Nephron progenitor cell (in vitro differentiated cells): ENCODE measurements at regions not wholly inside any gene's neighbourhood (a gene's known extent, or its start where the extent isn't known, plus 50 kb on each side); places are given as distances from the start of the nearest gene placed in this dataset.

Experiments
- DNase-seq: peaks from one replicate; pipeline ENCODE4 v3.0.0; 2021
- H3K27ac Mint-ChIP-seq: 2 replicates; pipeline ENCODE4 v1.8.0; 2021; ENCODE audit warnings: mild to moderate bottlenecking, moderate library complexity, mixed read lengths
- H3K27me3 Mint-ChIP-seq: 2 replicates; pipeline ENCODE4 v1.8.0; 2021; ENCODE audit warnings: mild to moderate bottlenecking, low read depth, mixed read lengths; ENCODE audit not compliant: poor library complexity
- H3K36me3 Mint-ChIP-seq: 2 replicates; pipeline ENCODE4 v1.8.0; 2021; ENCODE audit warnings: low read depth, mixed read lengths
- H3K4me1 Mint-ChIP-seq: 2 replicates; pipeline ENCODE4 v1.8.0; 2021; ENCODE audit warnings: mixed read lengths
- H3K4me3 Mint-ChIP-seq: 2 replicates; pipeline ENCODE4 v1.8.0; 2021; ENCODE audit warnings: mild to moderate bottlenecking, moderate library complexity, mixed read lengths
- H3K9me3 Mint-ChIP-seq: 2 replicates; pipeline ENCODE4 v1.8.0; 2021; ENCODE audit warnings: mild to moderate bottlenecking, moderate library complexity, mixed read lengths
- CTCF ChIP-seq: fragments of 200-600 bp; sonication (generic); IDR thresholded peaks from 2 replicates; pipeline ENCODE4 v1.5.0; 2021; ENCODE audit warnings: antibody characterized with exemption

GRCh38 chrX:127243654-127244053 is 424.1 kb downstream of the PRR32 start:
- H3K4me3 Mint-ChIP-seq, result no peak overlapping the region
- H3K36me3 Mint-ChIP-seq, result no peaks in the 10 kb centered on the region
- peaks cover 6% of the 10 kb centered on the region for H3K9me3 Mint-ChIP-seq
- H3K4me1 Mint-ChIP-seq, result no peaks in the 10 kb centered on the region
- H3K27ac Mint-ChIP-seq, result no peak overlapping the region
- no peaks in the 10 kb centered on the region for H3K27me3 Mint-ChIP-seq
- no peak for TF ChIP-seq CTCF
- no peak for DNase-seq

- no peak for DNase-seq
- H3K9me3 Mint-ChIP-seq, result peaks cover 42% of the 10 kb centered on the region
- H3K4me1 Mint-ChIP-seq, result no peaks in the 10 kb centered on the region
- no peak overlapping the region for H3K4me3 Mint-ChIP-seq
- H3K36me3 Mint-ChIP-seq, result no peaks in the 10 kb centered on the region
- H3K27ac Mint-ChIP-seq, result no peak overlapping the region
- peaks cover 4% of the 10 kb centered on the region for H3K27me3 Mint-ChIP-seq
- TF ChIP-seq CTCF, result no peak
Measured at GRCh38 chrX:127259742-127260141, 440.2 kb downstream of the PRR32 start.

- H3K9me3 Mint-ChIP-seq, result peaks cover 16% of the 10 kb centered on the region
- H3K36me3 Mint-ChIP-seq, result no peaks in the 10 kb centered on the region
- no peaks in the 10 kb centered on the region for H3K4me1 Mint-ChIP-seq
- H3K27me3 Mint-ChIP-seq, result peaks cover 2% of the 10 kb centered on the region
- H3K4me3 Mint-ChIP-seq, result no peak overlapping the region
- no peak for DNase-seq
- TF ChIP-seq CTCF, result no peak
- H3K27ac Mint-ChIP-seq, result no peak overlapping the region
Measured at GRCh38 chrX:127276326-127276725, 456.8 kb downstream of the PRR32 start.

- no peaks in the 10 kb centered on the region for H3K9me3 Mint-ChIP-seq
- no peaks in the 10 kb centered on the region for H3K36me3 Mint-ChIP-seq
- H3K4me3 Mint-ChIP-seq, result no peak overlapping the region
- no peak for TF ChIP-seq CTCF
- no peaks in the 10 kb centered on the region for H3K4me1 Mint-ChIP-seq
- H3K27ac Mint-ChIP-seq, result no peak overlapping the region
- DNase-seq, result no peak
- H3K27me3 Mint-ChIP-seq, result no peaks in the 10 kb centered on the region
Measured at GRCh38 chrX:127300511-127300910, 481.0 kb downstream of the PRR32 start.

- Mint-ChIP-seq H3K27ac (no peak overlapping the region), H3K27me3 (no peaks in the 10 kb centered on the region), H3K4me3 (no peak overlapping the region), H3K36me3 (no peaks in the 10 kb centered on the region), H3K9me3 (peaks cover 15% of the 10 kb centered on the region), H3K4me1 (no peaks in the 10 kb centered on the region)
- DNase-seq, result no peak
- TF ChIP-seq CTCF, result no peak
Measured at GRCh38 chrX:127302841-127303240, 483.3 kb downstream of the PRR32 start.

GRCh38 chrX:127305013-127305412 is 485.5 kb downstream of the PRR32 start:
- no peaks in the 10 kb centered on the region for H3K27me3 Mint-ChIP-seq
- no peaks in the 10 kb centered on the region for H3K36me3 Mint-ChIP-seq
- DNase-seq, result no peak
- peaks cover 26% of the 10 kb centered on the region for H3K9me3 Mint-ChIP-seq
- H3K4me1 Mint-ChIP-seq, result no peaks in the 10 kb centered on the region
- no peak overlapping the region for H3K27ac Mint-ChIP-seq
- H3K4me3 Mint-ChIP-seq, result no peak overlapping the region
- TF ChIP-seq CTCF, result no peak
